COLO829 (cell line): ENCODE measurements at regions not wholly inside any gene's neighbourhood (a gene's known extent, or its start where the extent isn't known, plus 50 kb on each side); places are given as distances from the start of the nearest gene placed in this dataset.
"Not testable (repeated sequence)": the region's sequence is repeated elsewhere in the genome, so short reads cannot be mapped to it uniquely, and the experiment has no call there.

Experiments used
- DNase-seq: peaks from one replicate; pipeline ENCODE4 v3.0.0; 2012; ENCODE audit warnings: low spot score

DNA sequence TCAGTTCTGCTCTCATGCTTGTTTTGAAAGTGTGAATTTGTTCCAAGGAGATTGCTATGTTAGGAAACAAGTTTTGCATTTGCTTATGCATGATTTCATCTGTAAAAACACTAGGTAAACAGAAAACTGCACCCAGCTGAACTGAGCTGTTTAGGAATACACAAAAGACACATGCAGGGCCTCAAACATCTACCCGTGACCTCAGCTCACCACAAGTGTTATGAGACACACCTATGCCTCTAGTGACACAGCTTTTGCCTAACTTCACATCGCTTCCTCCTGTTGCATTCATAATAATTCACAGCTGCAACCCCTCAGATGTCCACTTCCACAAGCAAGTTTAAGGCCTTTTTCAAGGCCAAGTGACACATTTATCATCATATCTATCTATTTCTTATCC lies 98.0 kb upstream of the SLC24A3 start:
- DNase-seq = no peak

DNA sequence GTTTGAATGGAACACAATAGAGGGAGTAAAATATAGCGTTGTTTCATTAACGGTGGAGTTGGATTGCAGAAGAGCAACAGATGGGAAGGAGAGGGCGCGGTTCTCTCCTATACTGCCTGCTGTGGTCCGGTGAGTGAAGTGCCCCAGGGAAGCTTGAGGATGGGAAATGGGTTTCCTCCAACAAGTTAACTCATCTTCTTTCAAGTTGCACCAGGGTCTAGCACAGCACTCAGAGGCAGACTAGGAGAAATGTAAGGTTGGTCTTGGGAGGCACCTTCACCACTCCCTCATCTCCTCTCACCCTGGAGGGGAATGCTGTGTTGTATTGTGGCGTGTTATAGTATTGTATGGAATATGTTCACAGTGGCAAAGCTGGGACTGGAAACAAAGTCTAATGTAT lies 96.9 kb upstream of the SLC24A3 start:
- no peak for DNase-seq

DNA sequence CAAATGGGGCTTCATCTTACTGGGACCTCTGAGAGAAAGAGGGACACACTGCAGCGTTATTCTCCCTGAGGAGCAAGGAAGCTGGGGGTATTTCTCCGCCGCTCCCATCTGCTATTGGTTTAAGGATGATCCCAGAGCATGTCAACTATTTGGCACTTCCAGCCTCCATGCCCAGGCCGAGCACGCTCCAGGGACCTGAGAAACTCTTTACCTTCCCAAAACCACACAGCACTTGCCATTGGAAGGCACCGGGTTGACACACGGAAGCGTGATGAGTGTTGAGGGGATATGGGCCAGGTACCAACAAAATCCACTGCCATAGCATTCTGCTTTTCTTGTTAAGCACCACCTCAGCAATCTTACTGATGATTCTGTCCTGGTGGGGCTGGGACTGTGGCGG lies 92.4 kb upstream of the SLC24A3 start:
- no peak for DNase-seq

DNA sequence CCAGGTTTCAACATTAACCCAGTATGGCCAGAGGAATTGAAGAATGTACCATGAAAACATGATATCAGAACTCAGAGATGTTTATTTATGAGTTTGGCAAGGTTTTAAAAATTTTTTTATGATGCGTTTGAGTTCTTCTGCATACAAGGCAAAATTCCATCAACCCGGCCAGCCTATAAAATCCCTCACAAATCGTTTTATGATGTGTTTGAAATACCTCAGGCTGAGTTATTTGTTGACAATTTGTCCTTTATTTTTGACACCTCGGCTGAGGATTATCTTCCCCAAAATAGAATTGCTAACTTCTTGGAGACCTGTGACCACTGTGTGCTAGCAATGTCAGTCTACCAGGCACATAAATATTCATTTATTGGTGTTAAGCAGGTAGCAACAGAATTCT lies 91.9 kb upstream of the SLC24A3 start:
- no peak for DNase-seq

DNA sequence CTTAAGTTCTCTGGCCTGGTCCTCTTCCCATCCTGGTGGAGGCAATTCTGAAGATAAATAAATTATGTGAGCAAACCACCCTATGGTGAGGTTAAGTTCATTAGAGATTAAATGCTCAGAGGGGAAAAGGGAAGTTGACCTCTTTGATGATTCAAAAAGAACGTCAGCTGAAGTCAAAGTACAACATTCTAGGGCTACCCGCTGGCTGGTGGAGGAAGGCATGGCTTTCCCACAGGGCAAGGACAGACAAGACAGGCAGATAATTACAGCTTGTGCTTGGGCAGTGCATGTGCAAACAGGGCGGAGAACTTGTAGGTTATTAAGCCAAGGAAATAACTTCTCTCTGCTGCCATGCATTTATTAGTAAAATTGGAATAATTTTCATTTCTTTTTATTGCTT lies 91.0 kb upstream of the SLC24A3 start:
- DNase-seq = no peak

DNA sequence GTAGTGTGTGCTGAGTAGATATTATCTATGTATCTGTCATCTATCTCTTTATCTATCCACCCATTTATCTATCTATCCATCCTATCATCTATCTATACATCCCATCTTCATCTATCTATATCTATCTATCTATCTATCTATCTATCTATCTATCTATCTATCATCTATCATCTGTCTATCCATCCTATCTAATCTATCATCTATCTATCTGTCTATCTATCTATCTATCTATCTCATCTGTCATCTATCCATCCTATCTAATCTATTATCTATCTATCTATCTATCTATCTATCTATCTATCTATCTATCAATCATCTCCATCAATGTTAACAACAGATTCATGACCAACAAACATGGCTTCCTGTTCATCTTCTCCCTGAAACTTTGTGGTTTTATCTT lies 90.5 kb upstream of the SLC24A3 start:
- DNase-seq = no peak

DNA sequence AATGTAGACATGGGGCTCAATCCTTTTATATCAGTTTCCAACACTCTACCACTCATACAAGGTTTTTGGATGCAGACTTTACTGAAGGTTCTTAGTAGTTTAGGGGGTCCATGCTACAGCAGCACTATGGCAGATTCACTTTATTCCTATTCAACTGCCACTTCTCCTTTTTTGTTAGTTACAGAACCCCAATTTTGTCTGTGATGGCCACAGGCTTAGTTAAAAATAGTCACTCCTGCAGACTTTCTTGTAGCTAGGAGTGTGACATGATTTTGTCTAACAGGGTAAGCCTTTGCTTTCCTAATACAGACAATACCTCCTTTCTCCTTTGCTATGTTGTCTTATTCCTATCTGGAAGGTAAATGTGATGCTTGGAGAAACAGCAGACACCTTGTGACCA lies 90.0 kb upstream of the SLC24A3 start:
- DNase-seq = no peak

DNA sequence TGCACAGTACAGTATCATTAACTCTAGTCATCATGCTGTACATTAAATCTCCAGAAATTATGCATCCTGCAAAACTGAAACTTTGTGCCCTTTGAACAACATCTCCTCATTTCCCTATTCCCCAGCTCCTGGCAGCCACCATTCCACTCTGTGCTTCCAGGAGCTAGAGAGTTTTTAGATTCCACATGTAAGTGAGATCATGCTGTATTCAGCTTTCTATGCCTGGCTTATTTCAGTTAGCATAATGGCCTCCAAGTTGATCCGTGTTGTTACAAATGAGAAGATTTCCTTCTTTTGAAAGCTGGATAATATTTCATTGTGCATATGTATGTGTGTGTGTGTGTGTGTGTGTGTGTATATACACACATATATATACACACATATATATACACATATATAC lies 86.9 kb upstream of the SLC24A3 start:
- no peak for DNase-seq

DNA sequence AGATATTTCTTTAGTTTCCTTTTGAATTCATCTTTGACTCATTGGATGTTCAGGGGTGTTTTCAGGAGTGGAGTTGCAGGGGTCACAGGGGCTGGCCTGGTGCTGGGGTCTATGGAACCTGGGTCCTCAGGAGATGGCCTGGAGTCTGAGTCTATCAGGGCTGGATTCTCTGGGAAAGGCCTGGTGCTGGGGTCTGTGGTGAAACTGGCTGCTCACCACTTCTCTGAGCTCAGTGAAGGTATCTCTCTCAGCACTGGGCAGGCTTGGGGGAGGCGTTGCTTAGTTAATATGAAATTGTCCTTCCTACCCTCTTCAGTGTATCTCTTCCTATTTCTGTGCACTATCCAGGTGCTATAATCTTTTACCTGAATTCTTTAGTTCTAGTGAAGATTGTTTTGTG lies 83.1 kb upstream of the SLC24A3 start:
- DNase-seq = no peak

DNA sequence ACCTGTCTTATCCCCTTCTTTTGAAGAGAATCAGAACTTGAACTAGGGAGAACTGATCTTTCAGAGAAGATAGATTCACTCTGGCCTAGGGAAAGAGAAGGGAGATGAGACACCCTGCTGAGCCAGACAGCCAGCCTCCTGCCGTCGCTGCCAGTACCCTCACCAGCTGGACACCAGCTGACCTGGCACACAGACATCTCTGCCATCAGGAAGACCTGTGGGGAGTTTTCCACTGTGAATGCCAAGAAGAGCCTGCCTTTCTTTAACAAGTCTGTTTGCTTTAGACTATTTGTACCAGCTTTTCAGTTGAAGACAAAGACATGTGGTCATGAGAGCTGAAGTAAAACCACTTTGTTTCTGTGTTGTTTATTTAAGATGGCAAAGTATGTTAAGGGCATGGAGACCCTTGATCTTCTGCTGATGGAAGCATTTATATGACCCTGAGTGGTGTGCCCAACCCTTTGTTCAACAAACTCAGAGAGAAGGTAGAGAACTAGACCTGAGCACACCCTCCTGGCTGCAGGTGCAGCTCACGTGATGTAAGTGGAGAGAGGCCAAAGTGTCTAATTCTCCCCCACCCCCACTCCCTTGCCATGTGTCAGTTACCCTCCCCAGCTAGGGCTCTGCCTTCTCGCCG lies 82.3 kb upstream of the SLC24A3 start:
- no peak for DNase-seq

DNA sequence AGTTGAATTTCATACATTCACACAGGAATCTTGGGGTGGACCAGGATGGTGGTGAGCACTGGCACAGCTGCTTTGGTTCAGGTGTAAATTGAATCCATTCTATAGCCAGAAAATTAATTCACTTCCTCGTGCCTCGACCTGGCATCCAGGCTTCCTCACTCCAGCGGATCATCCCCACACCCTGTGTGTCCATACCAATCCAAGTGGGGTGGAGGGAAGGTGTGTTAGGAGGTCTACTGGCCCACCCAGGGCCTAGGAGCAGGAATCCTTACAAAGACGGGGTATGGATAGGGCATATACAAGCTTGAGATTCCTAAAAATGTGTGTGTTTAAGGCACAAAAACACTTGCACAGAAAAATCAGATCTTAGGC lies 81.8 kb upstream of the SLC24A3 start:
- no peak for DNase-seq

DNA sequence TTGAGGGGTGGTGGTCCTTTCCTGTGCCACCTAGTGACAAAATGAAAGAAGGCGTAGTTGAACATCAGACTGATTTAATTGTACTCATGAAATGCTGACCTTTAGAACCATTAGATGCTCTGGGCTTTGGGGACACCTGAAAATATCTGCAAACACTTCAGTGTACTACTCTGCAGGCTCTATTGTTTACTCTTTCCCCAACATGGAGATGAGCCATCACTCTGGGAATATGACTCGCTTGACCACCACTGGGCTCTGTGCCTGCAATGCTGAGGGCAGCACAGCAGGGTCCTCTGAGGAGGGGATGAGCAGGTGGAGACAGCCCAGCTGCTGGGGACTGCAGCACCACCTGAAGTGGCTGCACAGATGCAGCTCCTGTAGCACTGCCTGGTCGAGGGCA lies 74.8 kb upstream of the SLC24A3 start:
- no peak for DNase-seq

DNA sequence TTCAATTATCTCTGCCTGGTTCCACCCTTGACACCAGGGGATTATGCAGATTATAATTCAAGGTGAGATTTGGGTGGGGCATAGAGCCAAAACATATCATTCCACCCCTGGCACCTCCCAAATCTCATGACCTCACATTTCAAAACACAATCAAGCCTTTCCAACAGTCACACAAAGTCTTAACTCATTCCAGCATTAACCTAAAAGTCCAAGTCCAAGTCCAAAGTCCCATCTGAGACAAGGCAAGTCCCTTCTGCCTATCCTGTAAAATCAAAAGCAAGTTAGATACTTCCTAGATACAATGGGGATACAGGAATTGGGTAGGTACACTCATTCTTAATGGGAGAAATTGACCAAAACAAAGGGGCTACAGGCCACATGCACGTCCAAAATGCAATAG lies 73.7 kb upstream of the SLC24A3 start:
- DNase-seq = no peak

DNA sequence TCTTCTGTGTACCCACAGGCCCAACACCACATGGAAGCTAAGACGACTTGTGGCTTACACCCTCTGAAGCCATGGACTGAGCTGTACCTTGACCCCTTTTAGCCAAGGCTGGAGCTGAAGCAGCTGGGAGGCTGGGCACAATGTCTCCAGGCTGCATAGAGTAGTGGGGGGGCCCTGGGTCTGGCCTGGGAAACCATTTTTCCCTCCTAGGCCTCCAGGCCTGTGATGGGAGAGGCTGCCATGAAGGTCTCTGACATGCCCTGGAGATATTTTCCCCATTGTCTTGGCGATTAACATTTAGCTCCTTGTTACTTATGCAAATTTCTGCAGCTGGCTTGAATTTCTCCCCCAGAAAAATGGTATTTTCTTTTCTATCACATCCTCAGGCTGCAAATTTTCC lies 72.9 kb upstream of the SLC24A3 start:
- not testable (repeated sequence) for DNase-seq

DNA sequence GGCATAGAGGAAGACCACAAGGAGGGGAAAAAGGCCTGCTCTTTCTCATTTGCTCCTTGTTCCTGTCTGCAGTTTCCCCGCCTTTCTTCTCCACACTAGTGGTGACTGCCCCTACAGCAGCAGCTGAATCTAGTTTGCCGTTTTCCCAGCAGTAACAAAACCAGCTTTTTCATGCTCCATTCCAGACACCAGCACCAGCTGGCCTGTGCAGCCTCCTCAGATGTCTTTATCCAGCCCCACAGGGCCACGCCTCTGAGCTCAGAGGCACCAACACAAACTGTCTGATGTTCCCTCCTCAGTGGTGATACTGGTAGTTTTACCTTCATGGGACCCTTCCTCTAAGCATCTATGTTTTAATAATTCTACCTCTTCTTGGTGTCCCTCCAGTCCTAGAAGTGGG lies 70.4 kb upstream of the SLC24A3 start:
- no peak for DNase-seq

DNA sequence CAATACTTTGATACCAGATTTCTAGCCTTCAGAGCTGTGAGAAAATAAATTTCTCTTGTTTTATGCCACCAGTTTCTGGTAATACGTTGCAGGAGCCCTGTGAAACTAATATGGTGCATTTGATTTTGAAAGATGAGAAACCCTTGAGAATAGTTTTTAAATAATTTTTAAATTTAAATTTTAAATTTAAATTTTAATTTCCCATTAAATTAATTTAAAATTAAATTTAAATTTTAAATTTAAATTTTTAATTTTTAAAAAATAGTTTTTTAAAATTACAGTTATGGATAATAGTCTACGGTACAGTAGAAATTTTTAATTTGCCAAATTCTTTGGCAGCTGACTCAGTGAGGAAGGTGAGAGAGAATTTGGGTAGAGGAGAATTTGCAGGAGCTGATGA lies 68.6 kb upstream of the SLC24A3 start:
- no peak for DNase-seq

DNA sequence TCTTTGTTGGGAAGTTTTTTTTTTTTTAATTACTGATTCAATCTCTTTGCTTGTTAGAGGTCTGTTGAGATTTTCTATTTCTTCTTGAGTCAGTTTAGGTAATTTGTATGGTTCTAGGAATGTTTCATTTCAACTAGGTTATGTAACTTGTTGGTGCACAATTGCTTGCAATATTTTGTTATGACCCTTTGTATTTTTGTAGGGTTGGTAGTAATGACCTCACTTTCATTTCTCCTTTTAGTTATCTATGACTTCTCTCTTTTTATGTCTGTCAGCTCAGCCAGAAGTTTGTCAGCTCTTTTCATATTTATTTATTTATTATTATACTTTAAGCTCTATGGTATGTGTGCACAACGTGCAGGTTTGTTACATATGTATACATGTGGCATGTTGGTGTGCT lies 51.1 kb upstream of the SLC24A3 start:
- DNase-seq = no peak
